ENCODE measurements at regions not wholly inside any gene's neighbourhood (a gene's known extent, or its start where the extent isn't known, plus 50 kb on each side); places are given as distances from the start of the nearest gene placed in this dataset.

DNA sequence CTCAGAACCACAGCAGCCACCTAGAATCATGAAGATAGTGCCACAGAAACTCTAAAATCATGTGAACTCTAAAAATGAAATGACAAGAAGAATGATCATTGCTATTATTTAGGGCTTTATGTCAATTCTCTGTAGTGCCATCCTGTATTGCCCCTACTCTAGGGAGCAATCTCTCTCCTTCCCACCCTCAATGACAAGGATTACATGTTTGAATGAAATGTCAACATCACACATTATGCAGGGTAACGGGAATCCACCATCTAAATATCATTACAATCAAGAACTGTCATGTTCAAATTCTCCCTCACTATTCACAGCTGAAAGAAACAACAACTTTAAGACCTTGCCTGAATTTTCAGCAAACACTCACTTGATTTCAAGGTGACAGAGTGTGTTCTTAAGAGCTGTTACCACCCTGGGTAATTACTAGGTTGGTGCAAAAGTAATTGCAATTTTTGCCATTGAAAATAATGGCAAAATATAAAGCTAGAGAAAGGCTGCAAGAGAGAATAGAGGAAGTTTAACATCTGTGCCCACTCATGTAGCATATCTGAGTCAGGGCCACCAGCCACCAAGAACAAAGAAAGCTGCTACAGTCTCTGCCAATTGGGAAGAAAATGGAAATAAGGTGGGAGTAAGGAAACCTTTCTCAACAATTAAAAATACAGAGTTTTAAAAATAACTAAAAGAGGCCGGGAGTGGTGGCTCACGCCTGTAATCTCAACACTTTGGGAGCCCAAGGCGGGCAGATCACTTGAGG is 112.8 kb upstream of the PSMD7 start:
- TF ChIP-seq, protein P1, sequence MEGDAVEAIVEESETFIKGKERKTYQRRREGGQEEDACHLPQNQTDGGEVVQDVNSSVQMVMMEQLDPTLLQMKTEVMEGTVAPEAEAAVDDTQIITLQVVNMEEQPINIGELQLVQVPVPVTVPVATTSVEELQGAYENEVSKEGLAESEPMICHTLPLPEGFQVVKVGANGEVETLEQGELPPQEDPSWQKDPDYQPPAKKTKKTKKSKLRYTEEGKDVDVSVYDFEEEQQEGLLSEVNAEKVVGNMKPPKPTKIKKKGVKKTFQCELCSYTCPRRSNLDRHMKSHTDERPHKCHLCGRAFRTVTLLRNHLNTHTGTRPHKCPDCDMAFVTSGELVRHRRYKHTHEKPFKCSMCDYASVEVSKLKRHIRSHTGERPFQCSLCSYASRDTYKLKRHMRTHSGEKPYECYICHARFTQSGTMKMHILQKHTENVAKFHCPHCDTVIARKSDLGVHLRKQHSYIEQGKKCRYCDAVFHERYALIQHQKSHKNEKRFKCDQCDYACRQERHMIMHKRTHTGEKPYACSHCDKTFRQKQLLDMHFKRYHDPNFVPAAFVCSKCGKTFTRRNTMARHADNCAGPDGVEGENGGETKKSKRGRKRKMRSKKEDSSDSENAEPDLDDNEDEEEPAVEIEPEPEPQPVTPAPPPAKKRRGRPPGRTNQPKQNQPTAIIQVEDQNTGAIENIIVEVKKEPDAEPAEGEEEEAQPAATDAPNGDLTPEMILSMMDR (IDR thresholded peaks at IDR 0.05; ENCODE audit: low read depth, low read length): no peak
- no peak for TF ChIP-seq EZH2phosphoT487 (IDR thresholded peaks at IDR 0.05; ENCODE audit: low read depth)
